ENCODE measurements at regions not wholly inside any gene's neighbourhood (a gene's known extent, or its start where the extent isn't known, plus 50 kb on each side); places are given as distances from the start of the nearest gene placed in this dataset.

GRCh38 chr4:138037696-138038095, 204.5 kb downstream of the SLC7A11 start:
- no peak for TF ChIP-seq POLR2A (IDR thresholded peaks at IDR 0.05; ENCODE audit: low read depth, low read length)
- no peak for TF ChIP-seq MAX (IDR thresholded peaks at IDR 0.05; ENCODE audit: insufficient read depth, insufficient read length)
- TF ChIP-seq CTCF (IDR thresholded peaks at IDR 0.05; ENCODE audit: extremely low read depth in 1 of 2, insufficient read depth in 1 of 2, low read depth in 1 of 2, low read length in 2 of 2): no peak
- no peak for TF ChIP-seq JUN (IDR thresholded peaks at IDR 0.05; ENCODE audit: borderline replicate concordance, insufficient read depth, insufficient read length, low read depth)
- no peak for TF ChIP-seq EZH2 (IDR thresholded peaks at IDR 0.05; ENCODE audit: borderline replicate concordance, low read depth, low read length, severe bottlenecking)
- no peak for TF ChIP-seq MYC (IDR thresholded peaks at IDR 0.05; ENCODE audit: low read depth, low read length)

All from endothelial cell of umbilical vein (primary cell).